Brain microvascular endothelial cell (primary cell): ENCODE measurements at regions not wholly inside any gene's neighbourhood (a gene's known extent, or its start where the extent isn't known, plus 50 kb on each side); places are given as distances from the start of the nearest gene placed in this dataset.

Experiments
- DNase-seq: peaks from one replicate; pipeline ENCODE4 v3.0.0-alpha.2; 2020
- H3K27ac ChIP-seq: fragments of 250-450 bp; sonication (Bioruptor Pico); 2 replicates; pipeline ENCODE4 v1.5.1; 2020; ENCODE audit warnings: mild to moderate bottlenecking, moderate library complexity
- H3K27me3 ChIP-seq: fragments of 250-450 bp; sonication (Bioruptor Pico); replicated peaks from 2 replicates; pipeline ENCODE4 v1.5.1; 2020; ENCODE audit warnings: mild to moderate bottlenecking
- H3K36me3 ChIP-seq: fragments of 250-450 bp; sonication (Bioruptor Pico); replicated peaks from 2 replicates; pipeline ENCODE4 v1.5.1; 2020; ENCODE audit warnings: mild to moderate bottlenecking
- H3K4me3 ChIP-seq: 2 replicates; pipeline ENCODE4 v1.5.1; 2011; ENCODE audit warnings: low read depth, mild to moderate bottlenecking, control low read depth, low read length, moderate library complexity
- in situ Hi-C: cut with HindIII; loops from 2 replicates; pipeline ENCODE4 v1.10.0; 2017; ENCODE audit warnings: low sequenced_read_pairs, low pct_ligation_motif_present
- TF ChIP-seq, protein P1 (sequence below): IDR thresholded peaks from 2 replicates; pipeline ENCODE4 v1.5.1; 2011; ENCODE audit warnings: low read depth, mild to moderate bottlenecking, moderate library complexity, low read length, control low read depth, inconsistent platforms; ENCODE audit errors: missing control alignments

DNA sequence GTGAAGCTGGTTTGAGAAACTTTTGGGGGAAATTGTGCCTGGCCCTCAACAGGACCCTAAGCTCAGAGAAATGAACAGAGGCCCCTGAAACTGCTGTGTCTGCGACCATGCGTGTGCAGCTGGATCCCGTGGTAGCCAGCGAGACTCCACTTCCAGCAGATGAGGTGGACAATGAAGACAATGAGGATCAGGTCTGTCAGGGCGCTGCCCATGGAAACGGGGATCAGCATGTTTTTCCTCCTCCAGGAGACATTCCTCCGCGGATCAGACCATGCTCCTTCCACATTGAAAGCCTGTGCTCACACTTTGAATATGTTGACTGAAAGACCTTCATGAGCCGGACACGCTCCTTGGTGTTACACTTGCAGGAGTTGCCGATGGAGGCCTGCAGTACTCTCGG lies 1439.8 kb upstream of the ALCAM start:
- no peak for DNase-seq
- Histone ChIP-seq H3K36me3 (no peaks in the 10 kb centered on the region), H3K27me3 (no peaks in the 10 kb centered on the region), H3K27ac (no peak overlapping the region), H3K4me3 (no peak overlapping the region)
- in situ Hi-C loops, result no loop called here
- TF ChIP-seq, protein P1, sequence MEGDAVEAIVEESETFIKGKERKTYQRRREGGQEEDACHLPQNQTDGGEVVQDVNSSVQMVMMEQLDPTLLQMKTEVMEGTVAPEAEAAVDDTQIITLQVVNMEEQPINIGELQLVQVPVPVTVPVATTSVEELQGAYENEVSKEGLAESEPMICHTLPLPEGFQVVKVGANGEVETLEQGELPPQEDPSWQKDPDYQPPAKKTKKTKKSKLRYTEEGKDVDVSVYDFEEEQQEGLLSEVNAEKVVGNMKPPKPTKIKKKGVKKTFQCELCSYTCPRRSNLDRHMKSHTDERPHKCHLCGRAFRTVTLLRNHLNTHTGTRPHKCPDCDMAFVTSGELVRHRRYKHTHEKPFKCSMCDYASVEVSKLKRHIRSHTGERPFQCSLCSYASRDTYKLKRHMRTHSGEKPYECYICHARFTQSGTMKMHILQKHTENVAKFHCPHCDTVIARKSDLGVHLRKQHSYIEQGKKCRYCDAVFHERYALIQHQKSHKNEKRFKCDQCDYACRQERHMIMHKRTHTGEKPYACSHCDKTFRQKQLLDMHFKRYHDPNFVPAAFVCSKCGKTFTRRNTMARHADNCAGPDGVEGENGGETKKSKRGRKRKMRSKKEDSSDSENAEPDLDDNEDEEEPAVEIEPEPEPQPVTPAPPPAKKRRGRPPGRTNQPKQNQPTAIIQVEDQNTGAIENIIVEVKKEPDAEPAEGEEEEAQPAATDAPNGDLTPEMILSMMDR, result no peak

DNA sequence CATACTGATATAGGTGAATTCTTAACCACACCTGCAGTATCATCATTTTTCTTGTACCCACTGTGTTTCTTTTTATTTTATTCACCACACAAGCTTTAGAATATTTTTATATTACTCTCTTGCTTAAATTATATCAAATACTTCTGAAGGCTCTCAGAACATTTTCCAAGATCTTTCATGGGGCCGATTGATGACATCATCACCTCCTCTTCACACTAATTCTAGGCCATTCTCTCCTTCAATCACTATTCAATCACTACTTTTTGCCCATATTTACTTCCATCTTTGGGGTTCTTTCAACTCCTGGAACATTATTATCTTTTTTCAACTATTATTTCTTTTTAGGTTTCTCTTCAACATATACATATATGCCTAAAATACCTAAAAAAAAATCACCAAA lies 1438.8 kb upstream of the ALCAM start:
- TF ChIP-seq, protein P1, result no peak
- Histone ChIP-seq H3K27me3 (no peaks in the 10 kb centered on the region), H3K27ac (no peak overlapping the region), H3K36me3 (no peaks in the 10 kb centered on the region), H3K4me3 (no peak overlapping the region)
- in situ Hi-C loops, result no loop called here
- no peak for DNase-seq

DNA sequence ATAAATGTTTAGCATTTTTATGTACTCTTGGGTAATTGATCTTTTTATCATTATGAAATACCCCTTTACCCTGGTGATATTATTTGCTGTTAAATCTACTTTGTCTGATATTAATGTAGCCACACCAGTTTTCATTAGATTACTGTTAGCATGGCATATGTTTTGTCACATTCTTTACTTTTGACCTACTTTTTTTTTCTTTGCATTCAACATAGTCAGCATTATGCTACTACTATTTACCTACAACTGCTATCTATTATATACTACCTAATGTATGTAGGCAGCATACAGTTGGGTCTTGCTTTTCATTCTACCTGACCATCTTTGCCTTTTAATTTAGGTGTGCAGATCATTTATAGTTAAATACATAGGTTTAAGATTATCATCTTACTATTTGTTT lies 1429.6 kb upstream of the ALCAM start:
- Histone ChIP-seq H3K36me3 (no peaks in the 10 kb centered on the region), H3K27me3 (no peaks in the 10 kb centered on the region), H3K4me3 (no peak overlapping the region), H3K27ac (no peak overlapping the region)
- DNase-seq, result no peak
- TF ChIP-seq, protein P1, result no peak
- in situ Hi-C loops, result no loop called here

DNA sequence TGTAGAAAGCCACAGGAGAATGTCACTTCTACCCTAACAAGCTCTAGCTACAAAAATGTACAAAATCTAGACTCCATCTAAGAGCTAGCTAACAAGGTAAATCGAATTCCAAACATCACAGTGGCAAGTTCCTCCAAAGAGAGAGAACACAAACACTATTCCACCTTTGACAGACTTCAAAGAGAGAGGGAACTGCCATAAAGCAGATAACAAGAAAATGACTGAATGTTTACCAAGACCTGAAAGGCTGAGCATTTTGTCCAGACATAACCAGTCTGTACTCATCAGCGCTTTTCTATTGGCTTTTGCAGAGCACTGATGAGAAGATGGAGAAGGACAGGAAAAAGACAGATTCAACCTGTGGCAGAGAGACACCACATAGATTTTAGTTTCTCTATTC lies 1419.6 kb upstream of the ALCAM start:
- DNase-seq, result no peak
- Histone ChIP-seq H3K27ac (no peak overlapping the region), H3K36me3 (no peaks in the 10 kb centered on the region), H3K27me3 (no peaks in the 10 kb centered on the region), H3K4me3 (no peak overlapping the region)
- in situ Hi-C loops, result no loop called here
- TF ChIP-seq, protein P1, result no peak

DNA sequence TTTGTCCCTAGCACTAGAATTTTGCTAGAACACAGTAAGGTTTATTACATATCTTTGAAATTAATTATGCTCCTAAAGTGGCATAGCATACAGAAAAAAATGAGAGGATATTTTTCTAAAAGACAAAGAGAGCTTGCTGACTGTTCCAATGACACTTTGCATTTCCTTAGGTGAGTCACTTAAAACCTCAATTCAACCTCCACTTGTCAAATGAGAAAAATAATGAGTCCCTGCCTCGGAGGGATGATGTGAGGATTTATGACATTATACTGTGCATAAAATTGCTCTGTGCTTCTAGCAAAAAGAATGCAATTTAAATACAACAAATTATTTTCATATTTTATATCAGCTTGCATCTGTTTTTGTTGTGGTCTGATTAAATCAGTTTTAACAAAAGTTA lies 1417.0 kb upstream of the ALCAM start:
- in situ Hi-C loops, result no loop called here
- no peak for DNase-seq
- TF ChIP-seq, protein P1, result no peak
- Histone ChIP-seq H3K4me3 (no peak overlapping the region), H3K27me3 (no peaks in the 10 kb centered on the region), H3K36me3 (no peaks in the 10 kb centered on the region), H3K27ac (no peak overlapping the region)

DNA sequence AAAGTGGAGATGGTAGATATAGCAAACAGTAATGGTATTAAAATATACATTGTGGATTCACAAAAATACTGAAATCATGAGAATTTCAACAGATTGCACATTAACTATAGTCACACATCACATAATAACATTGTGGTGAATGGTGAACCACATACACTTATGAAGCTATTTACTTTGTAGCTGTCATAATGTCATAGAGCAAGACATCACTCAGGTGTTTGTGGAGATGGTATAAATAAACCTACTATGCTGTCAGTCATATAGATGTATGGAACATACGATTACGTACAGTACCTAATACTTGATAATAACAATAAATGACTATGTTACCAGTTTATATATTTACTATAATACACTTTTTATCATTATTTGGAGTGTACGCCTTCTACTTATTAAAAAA lies 1416.0 kb upstream of the ALCAM start:
- H3K36me3 ChIP-seq, result no peaks in the 10 kb centered on the region
- H3K27me3 ChIP-seq, result no peaks in the 10 kb centered on the region
- DNase-seq, result no peak
- no peak overlapping the region for H3K27ac ChIP-seq
- TF ChIP-seq, protein P1, result no peak
- H3K4me3 ChIP-seq, result no peak overlapping the region
- in situ Hi-C loops, result no loop called here
